H1 (cell line): ENCODE measurements at regions not wholly inside any gene's neighbourhood (a gene's known extent, or its start where the extent isn't known, plus 50 kb on each side); places are given as distances from the start of the nearest gene placed in this dataset.

Experiments used
- CTCF ChIA-PET: fragments of 300-600 bp; sonication (Branson Sonifier 250); formaldehyde crosslinking; loops from one replicate; lab custom pipeline; 2021; ENCODE audit not compliant: partially characterized antibody; lab: Charles Lee
- POLR2A ChIA-PET: fragments of 300-600 bp; sonication (Branson Sonifier 250); formaldehyde crosslinking; loops from one replicate; lab custom pipeline; 2021; ENCODE audit warnings: inconsistent platforms; ENCODE audit not compliant: partially characterized antibody; lab: Charles Lee
- DNase-seq, 2 experiments: peaks; one replicate each; pipeline versions ENCODE4 v3.0.0 to v3.0.0-alpha.2; 2010 to 2022; ENCODE audit warnings: low spot score in 2 of 2, low read depth in 1 of 2, mixed read lengths in 1 of 2
- FAIRE-seq: peaks from 2 replicates; lab custom pipeline; 2011; peaks lifted over from hg19 to GRCh38; lab: Jason Lieb, UNC
- H2AFZ ChIP-seq: 2 replicates; pipeline ENCODE4 v1.8.1; 2012; ENCODE audit warnings: low read length, inconsistent platforms
- H2AK5ac ChIP-seq: 2 replicates; pipeline ENCODE4 v1.6.1; 2013; ENCODE audit warnings: low read depth, low read length
- H2BK120ac ChIP-seq: replicated peaks from 2 replicates; pipeline ENCODE3; 2013; ENCODE audit warnings: low read depth, low read length, inconsistent platforms
- H2BK12ac ChIP-seq: 2 replicates; pipeline ENCODE4 v1.6.1; 2013; ENCODE audit warnings: low read depth, low read length
- H2BK15ac ChIP-seq: 2 replicates; pipeline ENCODE4 v1.6.1; 2013; ENCODE audit warnings: low read length
- H2BK20ac ChIP-seq: 2 replicates; pipeline ENCODE4 v1.6.1; 2013; ENCODE audit warnings: low read length
- H2BK5ac ChIP-seq: 2 replicates; pipeline ENCODE4 v1.6.1; 2013; ENCODE audit warnings: low read depth, low read length
- H3K14ac ChIP-seq: 2 replicates; pipeline ENCODE4 v1.6.1; 2013; ENCODE audit warnings: inconsistent platforms; ENCODE audit not compliant: insufficient read length
- H3K18ac ChIP-seq: 2 replicates; pipeline ENCODE4 v1.6.1; 2013; ENCODE audit warnings: low read length; ENCODE audit errors: extremely low read depth
- H3K23ac ChIP-seq: 2 replicates; pipeline ENCODE4 v1.6.1; 2013; ENCODE audit warnings: inconsistent platforms; ENCODE audit not compliant: insufficient read length
- H3K23me2 ChIP-seq: 2 replicates; pipeline ENCODE4 v1.6.1; 2013; ENCODE audit warnings: low read depth, low read length
- H3K27ac ChIP-seq: 2 replicates; pipeline ENCODE4 v1.6.1; 2011; ENCODE audit warnings: low read depth, low read length, inconsistent platforms
- H3K27me3 ChIP-seq, 4 experiments: replicated peaks in 1 of 4; 1 replicate in 1 of 4; 2 replicates in 3 of 4; pipeline versions ENCODE4 v1.6.1 to v1.8.1; 2011 to 2013; ENCODE audit warnings: low read length in 3 of 4, mild to moderate bottlenecking in 3 of 4, inconsistent platforms in 2 of 4, mixed read lengths in 2 of 4, moderate library complexity in 1 of 4; ENCODE audit not compliant: control insufficient read depth in 3 of 4, insufficient read depth in 3 of 4; ENCODE audit errors: extremely low read depth in 1 of 4
- H3K36me3 ChIP-seq, 4 experiments: 2 replicates each; pipeline versions ENCODE4 v1.6.1 to v1.8.1; 2011 to 2013; ENCODE audit warnings: mild to moderate bottlenecking in 4 of 4, low read length in 3 of 4, moderate library complexity in 2 of 4, control low read depth in 1 of 4, inconsistent platforms in 1 of 4; ENCODE audit not compliant: insufficient read depth in 4 of 4, control insufficient read depth in 2 of 4
- H3K4ac ChIP-seq: replicated peaks from 2 replicates; pipeline ENCODE3; 2013; ENCODE audit warnings: low read length, low read depth, mixed read lengths, inconsistent platforms; ENCODE audit not compliant: insufficient read length
- H3K4me1 ChIP-seq, 4 experiments: replicated peaks in 1 of 4; 1 replicate in 1 of 4; 2 replicates in 3 of 4; pipeline versions ENCODE4 v1.6.1 to v1.8.1; 2011 to 2013; ENCODE audit warnings: low read length in 3 of 4, inconsistent platforms in 2 of 4, mixed read lengths in 1 of 4; ENCODE audit not compliant: insufficient read depth in 4 of 4, control insufficient read depth in 3 of 4
- H3K4me2 ChIP-seq, 2 experiments: 2 replicates each; pipeline versions ENCODE4 v1.6.1 to v1.8.1; 2011 to 2013; ENCODE audit warnings: low read depth in 2 of 2, low read length in 2 of 2, control low read depth in 1 of 2, inconsistent platforms in 1 of 2, mild to moderate bottlenecking in 1 of 2; ENCODE audit not compliant: insufficient read depth in 1 of 2
- H3K4me3 ChIP-seq, 4 experiments: fragments of 200-600, 300-600 bp in 1 of 4; sonication (generic), shearing (Covaris generic), sonication (Bioruptor Twin) in 1 of 4; 2 replicates each; pipeline versions ENCODE4 v1.5.1 to v1.8.1; 2011 to 2016; ENCODE audit warnings: low read length in 4 of 4, low read depth in 3 of 4, control low read depth in 2 of 4, inconsistent platforms in 2 of 4, mild to moderate bottlenecking in 2 of 4, mixed read lengths in 1 of 4, moderate library complexity in 1 of 4; ENCODE audit not compliant: insufficient read depth in 2 of 4; ENCODE audit errors: extremely low read depth in 1 of 4
- H3K56ac ChIP-seq: replicated peaks from 2 replicates; pipeline ENCODE3; 2013; ENCODE audit warnings: low read depth, mild to moderate bottlenecking, mixed read lengths, low read length, inconsistent platforms; ENCODE audit not compliant: insufficient read length
- H3K79me1 ChIP-seq: 2 replicates; pipeline ENCODE4 v1.6.1; 2013; ENCODE audit warnings: low read depth, low read length, control low read depth
- H3K79me2 ChIP-seq, 2 experiments: 2 replicates each; pipeline versions ENCODE4 v1.6.1 to v1.8.1; 2012 to 2013; ENCODE audit warnings: low read length in 2 of 2, mild to moderate bottlenecking in 2 of 2, inconsistent platforms in 1 of 2; ENCODE audit not compliant: insufficient read depth in 2 of 2, control insufficient read depth in 1 of 2
- H3K9ac ChIP-seq, 4 experiments: replicated peaks in 1 of 4; 1 replicate in 1 of 4; 2 replicates in 3 of 4; pipeline versions ENCODE4 v1.6.1 to v1.8.1; 2011 to 2013; ENCODE audit warnings: low read depth in 3 of 4, low read length in 3 of 4, control low read depth in 2 of 4, mild to moderate bottlenecking in 2 of 4, moderate library complexity in 2 of 4, inconsistent platforms in 1 of 4; ENCODE audit errors: extremely low read depth in 1 of 4
- H3K9me3 ChIP-seq, 2 experiments: 2 replicates each; pipeline versions ENCODE4 v1.6.1 to v1.8.1; 2012 to 2013; ENCODE audit warnings: mild to moderate bottlenecking in 2 of 2, moderate library complexity in 2 of 2, control low read depth in 1 of 2, inconsistent platforms in 1 of 2, low read depth in 1 of 2, low read length in 1 of 2, mixed read lengths in 1 of 2; ENCODE audit not compliant: insufficient read depth in 2 of 2
- H4K20me1 ChIP-seq, 2 experiments: replicated peaks in 1 of 2; 2 replicates each; pipeline versions ENCODE3 to v1.8.1; 2011 to 2013; ENCODE audit warnings: inconsistent platforms in 2 of 2, low read length in 2 of 2, mild to moderate bottlenecking in 1 of 2; ENCODE audit not compliant: insufficient read depth in 2 of 2, control insufficient read depth in 1 of 2
- H4K5ac ChIP-seq: 2 replicates; pipeline ENCODE4 v1.6.1; 2013; ENCODE audit warnings: low read length, low read depth, mixed read lengths, inconsistent platforms; ENCODE audit not compliant: insufficient read length
- H4K8ac ChIP-seq: 2 replicates; pipeline ENCODE4 v1.8.0; 2013; ENCODE audit warnings: mild to moderate bottlenecking, moderate library complexity, low read length, inconsistent platforms; ENCODE audit not compliant: insufficient read depth; ENCODE audit errors: extremely low read depth
- H4K91ac ChIP-seq: replicated peaks from 2 replicates; pipeline ENCODE3; 2013; ENCODE audit warnings: low read length, mixed read lengths, inconsistent platforms; ENCODE audit not compliant: insufficient read length
- EZH2 ChIP-seq: fragments of 200-600 bp; sonication (generic); IDR thresholded peaks from 2 replicates; pipeline ENCODE4 v1.7.1; 2012; ENCODE audit warnings: low read depth, mild to moderate bottlenecking, moderate library complexity, low read length, inconsistent platforms; ENCODE audit not compliant: severe bottlenecking
- KDM4A ChIP-seq: IDR thresholded peaks from one replicate; pipeline ENCODE4 v1.7.1; 2012; ENCODE audit warnings: low read depth, mild to moderate bottlenecking, moderate library complexity, low read length, inconsistent platforms; ENCODE audit not compliant: severe bottlenecking
- RNF2 ChIP-seq: fragments of 200-900, 300-1000 bp; sonication (generic); IDR thresholded peaks from 2 replicates; pipeline ENCODE4 v1.7.1; 2016; ENCODE audit warnings: borderline replicate concordance, low read depth, mild to moderate bottlenecking, antibody characterized with exemption, low read length; ENCODE audit not compliant: poor library complexity, severe bottlenecking; ENCODE audit errors: missing control alignments
- SIRT6 ChIP-seq: IDR thresholded peaks from one replicate; pipeline ENCODE4 v1.7.1; 2012; ENCODE audit warnings: low read length, inconsistent platforms
- SUZ12 ChIP-seq: fragments of 200-600 bp; sonication (generic); IDR thresholded peaks from 2 replicates; pipeline ENCODE4 v1.6.1; 2012; ENCODE audit warnings: mild to moderate bottlenecking, inconsistent platforms, low read length, moderate library complexity, mixed read lengths
- WGBS, 2 experiments: shearing (Covaris generic) in 1 of 2; methylation state at CpG; one replicate each; pipeline versions ENCODE4 v1.1.6 to v1.1.7; 2013 to 2015; ENCODE audit warnings: low lambda C conversion rate in 2 of 2, mixed read lengths in 2 of 2, inconsistent platforms in 1 of 2, low coverage in 1 of 2, missing lambda C conversion rate in 1 of 2; ENCODE audit not compliant: insufficient replicate concordance in 2 of 2, insufficient coverage in 1 of 2, insufficient read length in 1 of 2; ENCODE audit errors: extremely low coverage in 1 of 2, missing lambda C conversion rate in 1 of 2; 5-methylcytosine and 5-hydroxymethylcytosine counted together

DNA sequence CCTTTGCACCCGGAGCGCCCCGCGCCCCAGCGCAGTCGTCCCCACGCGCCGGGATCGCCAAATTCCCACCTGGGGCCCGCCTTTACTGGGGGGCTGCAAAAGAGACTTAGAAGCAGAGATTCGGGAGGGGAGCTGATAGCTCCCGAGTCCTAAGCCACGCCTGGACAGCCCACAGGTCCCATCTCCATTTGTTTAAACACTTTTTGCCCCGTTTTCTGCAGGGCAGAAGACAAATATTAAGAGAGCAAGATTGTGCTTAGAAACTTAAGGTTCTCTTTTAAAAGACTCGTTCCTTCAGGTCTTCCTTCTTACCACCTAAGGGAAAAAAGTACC lies 299.1 kb upstream of the NFE2L3 start:
- Histone ChIP-seq H3K56ac (no peak overlapping the region), H3K4ac (no peak overlapping the region), H3K27ac (no peak overlapping the region), H2AFZ (no peak overlapping the region), H2BK20ac (no peak overlapping the region), H2BK12ac (no peak overlapping the region), H3K4me1 (peaks cover 2 to 9% (median 4%) of the 10 kb centered on the region in 4 experiments; a peak in 6 of 7 replicates), H3K4me3 (peak overlapping the region; percentile 22 to 68 (median 33); a peak in 6 of 8 replicates), H3K9ac (no peak overlapping the region), H3K79me2 (no peaks in the 10 kb centered on the region), H3K23me2 (peaks cover 14% of the 10 kb centered on the region), H3K18ac (no peak overlapping the region), H3K79me1 (no peaks in the 10 kb centered on the region), H4K20me1 (peaks cover 0 to 2% of the 10 kb centered on the region in 2 experiments), H2AK5ac (no peak overlapping the region), H2BK120ac (no peak overlapping the region), H3K36me3 (no peaks in the 10 kb centered on the region), H3K4me2 (peak overlapping the region; percentile 62 to 86), H4K8ac (peak overlapping the region; percentile 11; the same call in 1 of the 2 replicates), H4K91ac (no peak overlapping the region), H3K27me3 (peaks cover 16 to 52% (median 36%) of the 10 kb centered on the region in 4 experiments; a peak in 6 of 7 replicates), H2BK15ac (no peak overlapping the region), H4K5ac (no peak overlapping the region), H3K14ac (no peak overlapping the region), H3K9me3 (no peaks in the 10 kb centered on the region), H2BK5ac (no peak overlapping the region), H3K23ac (no peak overlapping the region)
- TF ChIP-seq SUZ12 = peak; percentile 42
- TF ChIP-seq RNF2 = peak; percentile 68
- TF ChIP-seq SIRT6 = no peak
- peak; percentile 25 for TF ChIP-seq EZH2
- TF ChIP-seq KDM4A = peak; percentile 21
- FAIRE-seq = no peak
- ChIA-PET POLR2A (interaction anchor here (0.7 kb wide), 1 partner anchor 9 kb away, joined by 3 read pairs; no protein-coding TSS in a partner anchor), CTCF (interaction anchor here (1.0 to 5.2 kb wide), 8 partner anchors 9 to 570 kb away, joined by 3 to 63 read pairs (median 7); no protein-coding TSS in a partner anchor)
- 1% methylated on average over 16 of the region's 16 CpGs; no CpG with 5 or more reads in 1 of the 2 experiments for WGBS, 2 experiments
- no peak for DNase-seq
